ENCODE measurements at regions not wholly inside any gene's neighbourhood (a gene's known extent, or its start where the extent isn't known, plus 50 kb on each side); places are given as distances from the start of the nearest gene placed in this dataset.

DNA sequence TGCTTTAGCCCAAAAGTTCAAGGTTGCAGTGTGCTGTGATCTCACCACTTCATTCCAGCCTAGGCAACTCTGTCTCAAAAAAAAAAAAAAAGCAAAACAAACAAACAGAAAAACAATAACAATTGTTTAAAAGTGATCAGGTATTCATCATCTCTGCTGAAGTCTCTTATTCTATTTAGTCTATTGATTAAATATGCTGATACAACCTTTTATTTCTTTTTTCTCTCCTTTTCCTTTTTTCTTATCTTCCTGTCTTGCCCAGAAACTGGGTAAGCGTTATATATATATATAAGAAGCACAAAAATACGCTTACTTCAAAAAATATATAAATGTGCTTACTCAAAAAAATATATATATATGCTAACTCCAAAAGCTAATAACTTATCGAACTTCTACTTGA is 213.8 kb upstream of the EEA1 start:
- Histone ChIP-seq H3K9me3 (no peaks in the 10 kb centered on the region), H3K9me2 (no peaks in the 10 kb centered on the region), H2AFZ (ENCODE audit: low read depth) (no peak overlapping the region), H3K27me3 (ENCODE audit: insufficient read depth) (no peaks in the 10 kb centered on the region), H3K4me3 (ENCODE audit: low read depth in 2 of 2, low read length in 1 of 2) (no peak overlapping the region), H3K79me2 (ENCODE audit: insufficient read depth) (no peaks in the 10 kb centered on the region), H3K4me2 (no peak overlapping the region), H3K36me3 (replicated peaks in 1 of 2; ENCODE audit: control insufficient read depth in 1 of 2, insufficient read depth in 2 of 2, low read length in 1 of 2) (no peaks in the 10 kb centered on the region), H3F3A (replicated peaks; ENCODE audit: insufficient read depth) (no peaks in the 10 kb centered on the region), H3K9ac (no peak overlapping the region), H4K20me1 (ENCODE audit: insufficient read depth) (no peaks in the 10 kb centered on the region), H3K4me1 (ENCODE audit: control insufficient read depth in 1 of 2, insufficient read depth in 2 of 2, low read depth in 1 of 2, low read length in 1 of 2) (peaks cover 0 to 7% of the 10 kb centered on the region in 2 experiments; a peak in 2 of 4 replicates), H3K27ac (ENCODE audit: low read depth in 2 of 2, low read length in 1 of 2) (no peak overlapping the region)
- 84% methylated on average over 3 of the region's 3 CpGs for WGBS (ENCODE audit: low lambda C conversion rate)
- ChIA-PET CTCF (no interaction called here), POLR2A (no interaction called here)
- TF ChIP-seq ELF1 (IDR thresholded peaks at IDR 0.05) (no peak), RXRA (IDR thresholded peaks at IDR 0.05; ENCODE audit: borderline replicate concordance, low read depth) (no peak), YY1 (IDR thresholded peaks at IDR 0.05; ENCODE audit: low read depth) (no peak), RAD21 (IDR thresholded peaks at IDR 0.05; ENCODE audit: low read length) (no peak), CHD2 (IDR thresholded peaks at IDR 0.05; ENCODE audit: low read length, partially characterized antibody) (no peak), SMC3 (IDR thresholded peaks at IDR 0.05; ENCODE audit: low read depth, low read length) (no peak)
- TF ChIP-seq, protein P1, sequence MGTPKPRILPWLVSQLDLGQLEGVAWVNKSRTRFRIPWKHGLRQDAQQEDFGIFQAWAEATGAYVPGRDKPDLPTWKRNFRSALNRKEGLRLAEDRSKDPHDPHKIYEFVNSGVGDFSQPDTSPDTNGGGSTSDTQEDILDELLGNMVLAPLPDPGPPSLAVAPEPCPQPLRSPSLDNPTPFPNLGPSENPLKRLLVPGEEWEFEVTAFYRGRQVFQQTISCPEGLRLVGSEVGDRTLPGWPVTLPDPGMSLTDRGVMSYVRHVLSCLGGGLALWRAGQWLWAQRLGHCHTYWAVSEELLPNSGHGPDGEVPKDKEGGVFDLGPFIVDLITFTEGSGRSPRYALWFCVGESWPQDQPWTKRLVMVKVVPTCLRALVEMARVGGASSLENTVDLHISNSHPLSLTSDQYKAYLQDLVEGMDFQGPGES (IDR thresholded peaks at IDR 0.05; ENCODE audit: low read depth, low read length) = no peak
- TF ChIP-seq, protein P2, sequence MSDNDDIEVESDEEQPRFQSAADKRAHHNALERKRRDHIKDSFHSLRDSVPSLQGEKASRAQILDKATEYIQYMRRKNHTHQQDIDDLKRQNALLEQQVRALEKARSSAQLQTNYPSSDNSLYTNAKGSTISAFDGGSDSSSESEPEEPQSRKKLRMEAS (IDR thresholded peaks at IDR 0.05; ENCODE audit: low read depth) = no peak
- DNase-seq = no peak

DNA sequence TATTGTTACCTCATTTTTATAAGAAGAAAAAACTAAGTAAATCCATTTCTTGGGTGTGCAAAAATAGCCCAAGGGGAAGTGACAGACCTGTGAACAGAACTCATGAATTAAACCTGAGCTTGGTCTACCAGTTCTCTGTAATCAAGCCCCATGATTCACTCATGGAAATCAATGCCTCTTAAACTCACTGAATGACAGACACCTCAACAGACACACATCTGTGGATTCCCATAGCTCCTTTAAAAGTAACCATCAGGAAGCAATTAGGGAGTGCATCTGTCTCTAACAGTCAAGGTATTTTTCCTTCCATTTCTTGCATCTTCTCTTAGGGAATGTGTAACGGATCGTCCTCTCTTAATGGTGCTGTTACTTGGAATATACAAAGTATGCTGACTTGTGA is 215.0 kb upstream of the EEA1 start:
- no peak for DNase-seq
- H3K27me3 ChIP-seq (ENCODE audit: insufficient read depth) = no peaks in the 10 kb centered on the region
- POLR2A ChIA-PET = no interaction called here
- no peaks in the 10 kb centered on the region for H3F3A ChIP-seq (replicated peaks; ENCODE audit: insufficient read depth)
- no peaks in the 10 kb centered on the region for H3K9me2 ChIP-seq
- H2AFZ ChIP-seq (ENCODE audit: low read depth) = no peak overlapping the region
- H3K79me2 ChIP-seq (ENCODE audit: insufficient read depth) = no peaks in the 10 kb centered on the region
- CTCF ChIA-PET = interaction anchor here (1.3 kb wide), 1 partner anchor 44 kb away, joined by 3 read pairs; no protein-coding TSS in a partner anchor
- no peaks in the 10 kb centered on the region for H3K9me3 ChIP-seq
- TF ChIP-seq, protein P3, sequence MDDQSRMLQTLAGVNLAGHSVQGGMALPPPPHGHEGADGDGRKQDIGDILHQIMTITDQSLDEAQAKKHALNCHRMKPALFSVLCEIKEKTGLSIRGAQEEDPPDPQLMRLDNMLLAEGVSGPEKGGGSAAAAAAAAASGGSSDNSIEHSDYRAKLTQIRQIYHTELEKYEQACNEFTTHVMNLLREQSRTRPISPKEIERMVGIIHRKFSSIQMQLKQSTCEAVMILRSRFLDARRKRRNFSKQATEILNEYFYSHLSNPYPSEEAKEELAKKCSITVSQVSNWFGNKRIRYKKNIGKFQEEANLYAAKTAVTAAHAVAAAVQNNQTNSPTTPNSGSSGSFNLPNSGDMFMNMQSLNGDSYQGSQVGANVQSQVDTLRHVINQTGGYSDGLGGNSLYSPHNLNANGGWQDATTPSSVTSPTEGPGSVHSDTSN (IDR thresholded peaks at IDR 0.05) = peak; percentile 62
- TF ChIP-seq ELF1 (IDR thresholded peaks at IDR 0.05) = no peak
- TF ChIP-seq, protein P1 (IDR thresholded peaks at IDR 0.05; ENCODE audit: low read depth, low read length) = no peak
- TF ChIP-seq TCF12 (IDR thresholded peaks at IDR 0.05) = peak; percentile 79
- no peak for TF ChIP-seq NFIC (IDR thresholded peaks at IDR 0.05; ENCODE audit: borderline replicate concordance)
- TF ChIP-seq NRF1 (IDR thresholded peaks at IDR 0.05; ENCODE audit: low read depth, low read length) = no peak
- TF ChIP-seq FOXM1 (IDR thresholded peaks at IDR 0.05; ENCODE audit: low read depth) = no peak
- TF ChIP-seq EP300 (IDR thresholded peaks at IDR 0.05; ENCODE audit: borderline replicate concordance in 1 of 2, low read depth in 1 of 2, low read length in 1 of 2) = no peak
- TF ChIP-seq, protein P4, sequence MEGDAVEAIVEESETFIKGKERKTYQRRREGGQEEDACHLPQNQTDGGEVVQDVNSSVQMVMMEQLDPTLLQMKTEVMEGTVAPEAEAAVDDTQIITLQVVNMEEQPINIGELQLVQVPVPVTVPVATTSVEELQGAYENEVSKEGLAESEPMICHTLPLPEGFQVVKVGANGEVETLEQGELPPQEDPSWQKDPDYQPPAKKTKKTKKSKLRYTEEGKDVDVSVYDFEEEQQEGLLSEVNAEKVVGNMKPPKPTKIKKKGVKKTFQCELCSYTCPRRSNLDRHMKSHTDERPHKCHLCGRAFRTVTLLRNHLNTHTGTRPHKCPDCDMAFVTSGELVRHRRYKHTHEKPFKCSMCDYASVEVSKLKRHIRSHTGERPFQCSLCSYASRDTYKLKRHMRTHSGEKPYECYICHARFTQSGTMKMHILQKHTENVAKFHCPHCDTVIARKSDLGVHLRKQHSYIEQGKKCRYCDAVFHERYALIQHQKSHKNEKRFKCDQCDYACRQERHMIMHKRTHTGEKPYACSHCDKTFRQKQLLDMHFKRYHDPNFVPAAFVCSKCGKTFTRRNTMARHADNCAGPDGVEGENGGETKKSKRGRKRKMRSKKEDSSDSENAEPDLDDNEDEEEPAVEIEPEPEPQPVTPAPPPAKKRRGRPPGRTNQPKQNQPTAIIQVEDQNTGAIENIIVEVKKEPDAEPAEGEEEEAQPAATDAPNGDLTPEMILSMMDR (IDR thresholded peaks at IDR 0.05) = no peak
- H3K27ac ChIP-seq (ENCODE audit: low read depth in 2 of 2, low read length in 1 of 2) = peak overlapping the region; percentile 20 to 79; a peak in 3 of 4 replicates
- no peaks in the 10 kb centered on the region for H3K36me3 ChIP-seq (replicated peaks in 1 of 2; ENCODE audit: control insufficient read depth in 1 of 2, insufficient read depth in 2 of 2, low read length in 1 of 2)
- no peak overlapping the region for H3K4me3 ChIP-seq (ENCODE audit: low read depth in 2 of 2, low read length in 1 of 2)
- H3K4me2 ChIP-seq = no peak overlapping the region
- H3K9ac ChIP-seq = no peak overlapping the region
- no peaks in the 10 kb centered on the region for H4K20me1 ChIP-seq (ENCODE audit: insufficient read depth)
- WGBS (ENCODE audit: low lambda C conversion rate) = 73% methylated on average over 2 of the region's 2 CpGs
- peaks cover 0 to 2% of the 10 kb centered on the region in 2 experiments; a peak in 2 of 4 replicates for H3K4me1 ChIP-seq (ENCODE audit: control insufficient read depth in 1 of 2, insufficient read depth in 2 of 2, low read depth in 1 of 2, low read length in 1 of 2)

Data from SK-N-SH (cell line).